ENCODE measurements at regions not wholly inside any gene's neighbourhood (a gene's known extent, or its start where the extent isn't known, plus 50 kb on each side); places are given as distances from the start of the nearest gene placed in this dataset.
"Not testable (repeated sequence)": the region's sequence is repeated elsewhere in the genome, so short reads cannot be mapped to it uniquely, and the experiment has no call there.

- H3K4me3 ChIP-seq: no peak overlapping the region
- no peaks in the 10 kb centered on the region for H3K27me3 ChIP-seq
- H3K36me3 ChIP-seq: no peaks in the 10 kb centered on the region
- H3K9me3 ChIP-seq: no peaks in the 10 kb centered on the region
- no peaks in the 10 kb centered on the region for H3K4me1 ChIP-seq
- DNase-seq (ENCODE audit: low spot score): no peak
- H3K27ac ChIP-seq: no peak overlapping the region
- TF ChIP-seq CTCF (IDR thresholded peaks at IDR 0.05): no peak
Measured at GRCh38 chr15:79561982-79562381, 129.8 kb downstream of the MINAR1 start.

- peaks cover 0 to 1% of the 10 kb centered on the region in 2 donors for H3K9me3 ChIP-seq
- H3K27me3 ChIP-seq: no peaks in the 10 kb centered on the region
- TF ChIP-seq CTCF (IDR thresholded peaks at IDR 0.05): no peak
- H3K4me1 ChIP-seq: no peaks in the 10 kb centered on the region
- no peak overlapping the region for H3K27ac ChIP-seq
- no peak overlapping the region for H3K4me3 ChIP-seq
- H3K36me3 ChIP-seq: no peaks in the 10 kb centered on the region
- no peak for DNase-seq (ENCODE audit: low spot score)
Measured at GRCh38 chr15:79562403-79562815, 130.3 kb downstream of the MINAR1 start.

GRCh38 chr15:79562899-79563298 is 130.8 kb downstream of the MINAR1 start:
- Histone ChIP-seq H3K27ac (no peak overlapping the region), H3K9me3 (peaks cover 0 to 6% of the 10 kb centered on the region in 2 donors), H3K4me1 (no peaks in the 10 kb centered on the region), H3K36me3 (no peaks in the 10 kb centered on the region), H3K27me3 (no peaks in the 10 kb centered on the region), H3K4me3 (no peak overlapping the region)
- no peak for DNase-seq (ENCODE audit: low spot score)
- TF ChIP-seq CTCF (IDR thresholded peaks at IDR 0.05): no peak

- DNase-seq (ENCODE audit: low spot score): no peak
- H3K27me3 ChIP-seq: no peaks in the 10 kb centered on the region
- TF ChIP-seq CTCF (IDR thresholded peaks at IDR 0.05): no peak
- no peak overlapping the region for H3K4me3 ChIP-seq
- no peak overlapping the region for H3K27ac ChIP-seq
- H3K36me3 ChIP-seq: no peaks in the 10 kb centered on the region
- H3K4me1 ChIP-seq: no peaks in the 10 kb centered on the region
- H3K9me3 ChIP-seq: peaks cover 0 to 13% of the 10 kb centered on the region in 2 donors
Measured at GRCh38 chr15:79570004-79570403, 137.9 kb downstream of the MINAR1 start.

GRCh38 chr15:79572691-79573404 is 140.7 kb downstream of the MINAR1 start:
- H3K27ac ChIP-seq: no peak overlapping the region
- no peaks in the 10 kb centered on the region for H3K4me1 ChIP-seq
- H3K27me3 ChIP-seq: no peaks in the 10 kb centered on the region
- no peak for TF ChIP-seq CTCF (IDR thresholded peaks at IDR 0.05)
- no peak for DNase-seq (ENCODE audit: low spot score)
- peaks cover 0 to 7% of the 10 kb centered on the region in 2 donors for H3K9me3 ChIP-seq
- H3K4me3 ChIP-seq: no peak overlapping the region
- H3K36me3 ChIP-seq: no peaks in the 10 kb centered on the region

GRCh38 chr15:79574431-79575273 is 142.5 kb downstream of the MINAR1 start:
- not testable (repeated sequence) for DNase-seq (ENCODE audit: low spot score); H3K9me3 ChIP-seq; H3K4me3 ChIP-seq; H3K27ac ChIP-seq; H3K36me3 ChIP-seq; H3K4me1 ChIP-seq; H3K27me3 ChIP-seq
